GM18517 (cell line): ENCODE measurements at regions not wholly inside any gene's neighbourhood (a gene's known extent, or its start where the extent isn't known, plus 50 kb on each side); places are given as distances from the start of the nearest gene placed in this dataset.
"Not testable (repeated sequence)": the region's sequence is repeated elsewhere in the genome, so short reads cannot be mapped to it uniquely, and the experiment has no call there.

ENCODE experiments used
- ATAC-seq: cut with Tn5 transposase; IDR thresholded peaks from one replicate; pipeline ENCODE4 v1.9.1; 2021; ENCODE audit warnings: mild to moderate bottlenecking, moderate library complexity; ENCODE audit not compliant: unreplicated experiment

GRCh38 chr12:94916663-94917062, 86.8 kb downstream of the NDUFA12 start:
- no peak for ATAC-seq

- no peak for ATAC-seq
Observed at GRCh38 chr12:94909663-94910062, 93.8 kb downstream of the NDUFA12 start.

GRCh38 chr12:94905749-94906148, 97.7 kb downstream of the NDUFA12 start:
- ATAC-seq = not testable (repeated sequence)

GRCh38 chr12:94900496-94900895, 103.0 kb downstream of the NDUFA12 start:
- no peak for ATAC-seq

- no peak for ATAC-seq
Observed at GRCh38 chr12:94898388-94898787, 105.1 kb downstream of the NDUFA12 start.

GRCh38 chr12:94892544-94893267, 110.8 kb downstream of the NDUFA12 start:
- no peak for ATAC-seq

GRCh38 chr12:94889445-94890210, 113.9 kb downstream of the NDUFA12 start:
- ATAC-seq = no peak

GRCh38 chr12:94879542-94879941, 124.0 kb downstream of the NDUFA12 start:
- no peak for ATAC-seq

- peak; percentile 62 for ATAC-seq
Observed at GRCh38 chr12:94875525-94875924, 128.0 kb downstream of the NDUFA12 start.

- ATAC-seq = no peak
Observed at GRCh38 chr12:94874518-94875302, 128.8 kb downstream of the NDUFA12 start.

- ATAC-seq = peak; percentile 46
Observed at GRCh38 chr12:94873734-94874517, 129.6 kb downstream of the NDUFA12 start.

- peak; percentile 20 for ATAC-seq
Observed at GRCh38 chr12:94872971-94873733, 130.3 kb downstream of the NDUFA12 start.

- ATAC-seq = no peak
Observed at GRCh38 chr12:94872671-94872970, 130.9 kb downstream of the NDUFA12 start.

GRCh38 chr12:94872007-94872653, 131.4 kb downstream of the NDUFA12 start:
- ATAC-seq = no peak

GRCh38 chr12:94870511-94870910, 133.0 kb downstream of the NDUFA12 start:
- ATAC-seq = no peak

GRCh38 chr12:94868161-94868560, 135.3 kb downstream of the NDUFA12 start:
- ATAC-seq = no peak

- no peak for ATAC-seq
Observed at GRCh38 chr12:94867066-94867855, 136.2 kb downstream of the NDUFA12 start.

GRCh38 chr12:94864987-94865386, 138.5 kb downstream of the NDUFA12 start:
- ATAC-seq = no peak
